Stimulated activated naive CD8-positive, alpha-beta T cell treated with anti-CD3 and anti-CD28 coated beads, Interleukin-15, amount 100 ng/mL, for 72 hours (primary cell): ENCODE measurements at regions not wholly inside any gene's neighbourhood (a gene's known extent, or its start where the extent isn't known, plus 50 kb on each side); places are given as distances from the start of the nearest gene placed in this dataset.
A peak's percentile ranks its signal among the peaks of the same experiment; 100 is the strongest.
"Not testable (repeated sequence)": the region's sequence is repeated elsewhere in the genome, so short reads cannot be mapped to it uniquely, and the experiment has no call there.

Experiments used
- ATAC-seq: fragments of 150-1000 bp; cut with Tn5 transposase; 2 replicates; pipeline ENCODE4 v1.10.0; 2021; ENCODE audit warnings: mild to moderate bottlenecking, moderate library complexity
- DNase-seq, 2 donors: peaks; one replicate each; pipeline ENCODE4 v3.0.0; 2021 to 2022
- H3K27ac Mint-ChIP-seq, 2 donors: one replicate each; pipeline ENCODE4 v1.8.0; 2022; ENCODE audit warnings: mild to moderate bottlenecking in 2 of 2, mixed read lengths in 2 of 2, moderate library complexity in 2 of 2
- H3K27me3 Mint-ChIP-seq: one replicate; pipeline ENCODE4 v1.8.0; 2022; ENCODE audit warnings: mixed read lengths
- H3K4me1 Mint-ChIP-seq: one replicate; pipeline ENCODE4 v1.8.0; 2022; ENCODE audit warnings: mild to moderate bottlenecking, mixed read lengths
- H3K4me3 Mint-ChIP-seq, 2 donors: one replicate each; pipeline ENCODE4 v1.8.0; 2022; ENCODE audit warnings: mild to moderate bottlenecking in 2 of 2, mixed read lengths in 2 of 2, moderate library complexity in 1 of 2
- H3K9me3 Mint-ChIP-seq, 2 donors: one replicate each; pipeline ENCODE4 v1.8.0; 2022; ENCODE audit warnings: mixed read lengths in 2 of 2

DNA sequence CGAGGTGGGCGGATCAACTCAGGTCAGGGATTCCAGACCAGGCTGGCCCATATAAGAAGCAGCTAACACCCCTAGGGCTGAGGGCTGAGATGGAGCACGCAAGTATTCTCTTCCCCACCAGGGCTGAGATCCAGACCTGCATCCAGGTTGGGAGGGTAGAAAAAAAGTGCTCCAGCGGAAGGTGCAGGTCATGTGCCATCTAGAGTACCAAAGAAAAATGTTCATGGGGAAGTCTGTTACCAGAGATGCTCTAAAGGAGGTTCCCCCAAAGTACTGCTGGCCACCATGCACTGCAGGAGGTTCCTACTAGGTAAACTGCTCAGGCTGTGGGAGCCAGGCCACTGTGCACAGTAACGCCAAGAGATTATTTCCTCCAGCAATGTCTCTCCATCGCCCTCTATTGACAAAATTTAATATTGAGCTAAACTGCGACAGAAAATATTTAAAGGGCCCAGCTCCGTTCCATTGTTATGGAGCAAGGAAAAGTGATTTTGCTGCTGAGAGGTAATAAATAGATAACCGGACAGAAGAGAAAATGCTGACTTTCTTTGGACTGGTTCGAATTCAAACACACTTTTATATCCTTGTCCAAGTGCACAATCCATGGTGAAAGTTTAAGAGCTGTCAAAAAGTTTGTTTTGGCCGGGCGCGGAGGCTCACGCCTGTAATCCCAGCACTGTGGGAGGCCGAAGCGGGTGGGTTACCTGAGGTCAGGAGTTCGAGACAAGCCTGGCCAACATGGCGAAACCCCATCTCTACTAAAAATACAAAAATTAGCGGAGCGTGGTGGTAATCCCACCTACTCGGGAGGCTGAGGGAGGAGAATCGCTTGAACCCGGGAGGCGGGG lies 159.9 kb downstream of the OR2B2 start:
- H3K4me3 Mint-ChIP-seq: peak overlapping the region; percentile 92 to 97
- ATAC-seq (peak; percentile 59), DNase-seq (peak; percentile 57 to 66)
- H3K9me3 Mint-ChIP-seq: no peaks in the 10 kb centered on the region
- peaks cover 54% of the 10 kb centered on the region for H3K4me1 Mint-ChIP-seq
- peak overlapping the region; percentile 99 for H3K27ac Mint-ChIP-seq
- H3K27me3 Mint-ChIP-seq: peaks cover 16% of the 10 kb centered on the region

DNA sequence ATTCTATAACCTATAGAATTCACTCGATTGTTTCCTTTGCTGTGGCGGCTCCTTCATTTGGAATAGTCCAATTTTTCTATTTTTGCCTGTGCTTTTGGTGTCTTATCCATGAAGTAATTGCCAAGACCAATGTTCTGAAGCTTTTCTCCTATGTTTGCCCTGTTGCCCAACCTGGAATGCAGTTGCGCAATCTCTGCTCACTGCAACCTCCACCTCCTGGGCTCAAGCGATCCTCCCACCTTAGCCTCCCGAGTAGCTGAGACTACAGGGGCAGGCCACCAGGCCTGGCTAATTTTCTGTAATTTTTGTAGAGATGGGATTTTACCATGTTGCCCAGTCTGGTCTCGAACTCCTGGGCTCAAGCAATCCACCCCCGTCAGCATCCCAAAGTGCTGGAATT lies 163.5 kb downstream of the OR2B2 start:
- H3K27ac Mint-ChIP-seq: no peak overlapping the region
- DNase-seq (no peak), ATAC-seq (no peak)
- no peaks in the 10 kb centered on the region for H3K9me3 Mint-ChIP-seq
- peaks cover 42% of the 10 kb centered on the region for H3K4me1 Mint-ChIP-seq
- H3K4me3 Mint-ChIP-seq: no peak overlapping the region
- H3K27me3 Mint-ChIP-seq: peaks cover 39% of the 10 kb centered on the region

DNA sequence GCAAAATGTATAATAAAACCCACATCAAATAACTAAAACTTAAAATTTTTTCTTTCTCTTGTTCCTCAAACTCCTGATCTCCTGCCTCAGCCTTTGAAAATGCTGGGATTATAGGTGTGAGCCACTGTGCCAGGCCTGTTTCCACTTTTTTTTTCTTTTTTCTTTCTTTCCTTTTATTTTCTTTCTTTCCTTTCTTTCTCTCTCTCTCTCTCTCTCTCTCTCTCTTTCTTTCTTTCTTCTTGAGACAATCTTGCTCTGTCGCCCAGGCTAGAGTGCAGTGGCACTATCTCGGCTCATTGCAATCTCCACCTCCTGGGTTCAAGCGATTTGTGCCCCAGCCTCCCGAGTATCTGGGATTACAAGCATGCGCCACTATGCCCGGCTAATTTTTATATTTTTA lies 164.6 kb downstream of the OR2B2 start:
- Mint-ChIP-seq H3K4me3 (no peak overlapping the region), H3K9me3 (no peaks in the 10 kb centered on the region), H3K27ac (no peak overlapping the region), H3K27me3 (peaks cover 49% of the 10 kb centered on the region), H3K4me1 (peaks cover 45% of the 10 kb centered on the region)
- DNase-seq (no peak), ATAC-seq (no peak)

DNA sequence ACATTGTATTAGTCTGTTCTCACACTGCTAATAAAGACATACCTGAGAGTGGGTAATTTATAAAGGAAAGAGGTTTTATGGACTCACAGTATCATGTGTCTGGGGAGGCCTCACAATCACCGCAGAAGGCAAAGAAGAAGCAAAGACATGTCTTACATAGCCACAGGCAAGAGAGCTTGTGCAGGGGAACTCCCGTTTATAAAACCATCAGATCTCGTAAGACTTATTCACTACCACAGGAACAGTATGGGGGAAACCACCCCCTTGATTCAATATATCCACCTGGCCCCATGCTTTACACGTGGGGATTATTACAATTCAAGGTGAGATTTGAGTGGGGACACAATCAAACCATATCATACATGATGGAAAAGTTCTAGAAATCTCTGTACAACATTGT lies 165.3 kb downstream of the OR2B2 start:
- not testable (repeated sequence) for DNase-seq, H3K9me3 Mint-ChIP-seq, H3K27ac Mint-ChIP-seq, H3K4me3 Mint-ChIP-seq
- Mint-ChIP-seq H3K27me3 (peaks cover 50% of the 10 kb centered on the region), H3K4me1 (peaks cover 38% of the 10 kb centered on the region)
- peak; percentile 78 for ATAC-seq

DNA sequence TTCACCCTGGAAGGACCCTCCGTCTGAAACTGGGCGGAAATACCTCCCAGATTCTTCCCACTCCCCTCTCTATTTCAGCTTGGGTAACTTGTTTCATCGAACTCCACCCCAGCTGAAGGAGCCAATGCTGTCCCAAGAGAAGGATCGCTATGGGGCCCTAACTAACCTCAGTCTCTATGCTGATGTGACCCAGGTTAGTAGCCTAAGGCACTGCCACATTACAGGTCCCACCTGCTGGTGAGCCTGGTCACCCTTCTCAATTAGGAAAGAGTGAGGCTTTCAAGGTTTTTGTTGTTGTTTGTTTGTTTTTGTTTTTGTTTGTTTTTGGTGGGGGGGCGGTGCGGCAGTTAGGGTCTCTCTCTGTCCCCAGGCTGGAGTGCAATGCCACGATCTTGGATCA lies 168.4 kb downstream of the OR2B2 start:
- Mint-ChIP-seq H3K27ac (no peak overlapping the region), H3K4me3 (no peak overlapping the region), H3K27me3 (peaks cover 53% of the 10 kb centered on the region), H3K9me3 (no peaks in the 10 kb centered on the region), H3K4me1 (peaks cover 32% of the 10 kb centered on the region)
- DNase-seq: no peak
- no peak for ATAC-seq

DNA sequence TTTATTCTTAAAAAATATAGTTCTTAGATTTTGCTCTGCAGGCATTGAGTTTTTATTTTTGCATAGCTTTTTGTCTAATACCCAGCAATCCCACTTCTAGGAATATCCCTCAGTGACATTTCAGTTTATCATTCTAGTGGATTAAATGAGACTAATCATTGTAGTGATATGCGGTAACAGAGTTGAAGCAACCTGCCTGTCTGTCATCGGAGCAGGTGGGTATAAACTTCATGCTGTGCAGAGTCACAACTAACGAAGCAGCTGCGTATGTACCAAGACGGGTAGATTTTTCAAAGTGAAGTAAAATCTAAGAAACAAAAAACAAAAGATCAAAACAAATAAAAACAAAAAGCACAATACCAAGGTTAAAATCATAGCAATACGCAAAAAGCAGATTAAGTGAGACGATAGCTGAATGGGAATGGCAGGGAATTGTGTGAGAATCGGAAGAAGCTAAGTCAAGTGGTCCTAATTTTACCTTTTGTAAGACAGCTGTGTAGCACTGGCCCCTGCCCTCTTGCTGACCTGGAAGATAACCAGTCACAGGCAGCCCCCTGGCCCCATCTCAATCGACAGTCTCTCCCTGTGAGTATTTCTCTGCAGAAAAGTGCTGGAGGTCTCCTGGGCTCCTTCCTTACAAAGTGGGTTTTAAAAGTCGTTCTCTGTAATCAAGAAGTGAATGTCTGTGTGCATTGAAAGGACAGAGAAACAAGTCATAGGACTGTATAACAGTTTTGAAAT lies 169.2 kb downstream of the OR2B2 start:
- Mint-ChIP-seq H3K27ac (no peak overlapping the region), H3K4me3 (no peak overlapping the region), H3K27me3 (peaks cover 49% of the 10 kb centered on the region)

DNA sequence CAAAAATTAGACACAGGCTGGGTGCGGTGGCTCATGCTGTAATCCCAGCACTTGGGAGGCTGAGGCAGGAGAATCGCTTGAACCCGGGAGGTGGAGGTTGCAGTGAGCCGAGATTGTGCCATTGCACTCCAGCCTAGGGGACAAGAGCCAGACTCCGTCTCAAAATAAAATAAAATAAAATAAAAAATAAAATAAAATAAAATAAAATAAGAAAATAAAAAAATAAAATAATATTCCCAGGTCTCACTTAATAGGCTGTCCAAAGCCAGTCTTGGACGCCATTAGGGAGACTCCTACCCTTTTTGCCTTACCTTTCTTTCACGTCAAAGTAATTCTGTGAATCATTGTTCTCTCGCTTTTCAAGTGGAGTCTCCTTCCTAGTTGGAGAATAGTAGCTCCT lies 172.3 kb downstream of the OR2B2 start:
- not testable (repeated sequence) for H3K27ac Mint-ChIP-seq, H3K4me3 Mint-ChIP-seq, ATAC-seq

More for the DNA sequence above, 169.2 kb downstream of the OR2B2 start:
- Mint-ChIP-seq H3K4me1 (peaks cover 40% of the 10 kb centered on the region), H3K9me3 (no peaks in the 10 kb centered on the region)
- ATAC-seq (no peak), DNase-seq (no peak)

DNA sequence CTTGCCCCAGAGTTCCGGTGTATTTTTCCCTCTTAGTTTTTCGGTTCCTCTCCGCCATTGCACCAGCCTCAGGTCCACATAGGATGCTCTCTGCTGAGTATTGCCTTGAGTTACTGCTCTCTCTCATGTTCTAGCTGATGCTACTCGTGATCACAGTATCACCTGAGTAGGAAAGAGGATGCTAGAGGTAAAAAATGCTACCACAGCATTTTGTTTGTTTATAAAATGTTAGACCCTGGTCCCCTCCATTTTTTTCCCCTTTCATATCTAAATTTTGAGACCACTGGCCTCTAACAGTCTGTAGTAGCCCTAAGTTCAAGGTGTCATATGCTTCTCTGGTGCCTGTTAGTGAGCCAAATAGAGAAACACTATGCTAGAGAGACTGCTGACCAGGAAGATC lies 175.5 kb downstream of the OR2B2 start:
- Mint-ChIP-seq H3K4me1 (peaks cover 14% of the 10 kb centered on the region), H3K27me3 (peaks cover 37% of the 10 kb centered on the region), H3K4me3 (no peak overlapping the region), H3K9me3 (peaks cover 0 to 5% of the 10 kb centered on the region in 2 donors), H3K27ac (no peak overlapping the region)
- no peak for ATAC-seq
- DNase-seq: no peak

More for the DNA sequence above, 172.3 kb downstream of the OR2B2 start:
- not testable (repeated sequence) for H3K9me3 Mint-ChIP-seq, DNase-seq
- peaks cover 30% of the 10 kb centered on the region for H3K4me1 Mint-ChIP-seq
- H3K27me3 Mint-ChIP-seq: peaks cover 53% of the 10 kb centered on the region

DNA sequence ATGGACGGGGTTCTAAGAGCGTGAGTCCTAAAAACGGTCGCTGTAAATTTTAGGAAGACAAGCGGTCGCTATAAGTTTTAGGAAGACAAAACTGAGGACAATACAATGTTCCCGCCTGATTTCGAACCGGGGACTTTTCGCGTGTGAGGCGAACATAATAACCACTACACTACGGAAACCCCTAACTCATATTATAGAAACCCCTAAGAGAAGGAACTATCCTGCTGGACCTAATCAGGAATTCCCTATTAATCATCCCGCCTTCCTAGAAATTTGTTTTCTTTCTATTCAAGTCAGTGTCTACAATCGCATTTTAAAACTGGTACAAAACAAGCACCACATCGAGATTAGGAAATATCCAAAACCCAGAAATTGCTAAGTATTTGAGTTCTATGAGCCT lies 183.8 kb downstream of the OR2B2 start:
- DNase-seq (no peak), ATAC-seq (no peak)
- no peaks in the 10 kb centered on the region for H3K4me1 Mint-ChIP-seq
- peaks cover 58% of the 10 kb centered on the region for H3K27me3 Mint-ChIP-seq
- no peak overlapping the region for H3K4me3 Mint-ChIP-seq
- H3K9me3 Mint-ChIP-seq: no peaks in the 10 kb centered on the region
- no peak overlapping the region for H3K27ac Mint-ChIP-seq

DNA sequence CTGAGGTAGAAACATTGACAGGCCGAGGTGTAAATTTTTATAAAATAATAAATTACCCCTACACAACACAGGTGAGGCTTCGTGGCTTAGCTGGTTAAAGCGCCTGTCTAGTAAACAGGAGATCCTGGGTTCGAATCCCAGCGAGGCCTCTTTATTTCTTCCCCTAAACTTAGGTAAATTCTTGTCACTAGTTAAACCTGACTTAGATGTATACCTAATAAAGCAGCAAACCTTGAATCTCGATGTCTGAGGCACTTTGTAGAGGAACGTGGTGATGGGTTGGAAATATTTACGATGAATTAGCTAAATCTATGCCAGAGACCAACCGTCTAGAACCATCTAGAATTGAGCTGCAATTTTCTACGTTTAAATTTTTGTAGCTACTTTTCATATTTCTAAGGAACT lies 185.6 kb downstream of the OR2B2 start:
- Mint-ChIP-seq H3K4me3 (no peak overlapping the region), H3K4me1 (no peaks in the 10 kb centered on the region), H3K9me3 (no peaks in the 10 kb centered on the region), H3K27me3 (peaks cover 68% of the 10 kb centered on the region), H3K27ac (no peak overlapping the region)
- DNase-seq (no peak), ATAC-seq (peak; percentile 37)

DNA sequence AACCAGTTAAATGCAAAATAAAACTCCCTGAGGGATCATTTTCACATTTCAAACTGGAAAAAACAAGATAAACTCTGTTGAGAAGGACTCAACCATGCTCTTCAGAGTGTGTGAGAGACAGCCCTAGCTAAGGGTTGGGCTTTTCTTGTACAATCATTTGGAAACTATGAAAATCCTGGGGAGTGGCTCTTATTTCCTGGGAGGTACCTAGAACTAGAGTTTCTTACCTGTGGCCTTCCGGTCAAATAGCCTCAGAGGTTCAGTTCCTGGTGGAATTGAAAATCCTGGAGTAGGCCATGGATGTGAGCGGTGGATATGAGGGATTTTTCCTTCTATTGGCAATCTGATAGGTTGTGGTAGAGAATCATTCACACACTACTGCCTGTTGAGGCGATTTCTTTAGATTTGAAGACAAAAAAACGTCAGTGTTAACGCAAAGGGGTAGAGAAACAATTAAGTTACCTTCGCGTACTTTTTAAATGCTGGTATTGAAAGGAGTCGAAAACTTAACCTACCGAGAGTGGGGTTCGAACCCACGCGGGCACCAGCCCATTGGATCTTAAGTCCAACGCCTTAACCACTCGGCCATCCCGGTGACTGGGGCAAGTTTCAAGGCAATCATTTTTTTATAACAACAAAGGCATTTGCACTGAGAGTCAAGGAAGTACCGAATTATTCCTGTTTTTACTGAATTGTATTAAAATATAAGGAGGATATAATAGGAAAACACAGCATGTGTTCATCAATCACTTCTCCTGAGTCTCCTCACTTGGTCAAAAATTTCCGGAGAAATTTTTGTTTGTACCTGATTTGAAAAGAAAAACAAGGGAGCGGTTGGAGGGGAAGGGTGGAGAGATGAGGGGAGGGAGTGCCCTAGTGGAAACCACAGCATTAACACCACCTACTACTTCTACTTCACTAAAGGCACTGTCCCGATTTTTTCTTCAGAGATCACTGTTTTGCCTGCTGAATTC lies 191.3 kb downstream of the OR2B2 start:
- Mint-ChIP-seq H3K27ac (no peak overlapping the region), H3K4me3 (peak overlapping the region; percentile 33 to 48), H3K27me3 (peaks cover 30% of the 10 kb centered on the region), H3K4me1 (peaks cover 23% of the 10 kb centered on the region), H3K9me3 (no peaks in the 10 kb centered on the region)
- DNase-seq: peak in 1 of 2 donors; percentile 28
- no peak for ATAC-seq

DNA sequence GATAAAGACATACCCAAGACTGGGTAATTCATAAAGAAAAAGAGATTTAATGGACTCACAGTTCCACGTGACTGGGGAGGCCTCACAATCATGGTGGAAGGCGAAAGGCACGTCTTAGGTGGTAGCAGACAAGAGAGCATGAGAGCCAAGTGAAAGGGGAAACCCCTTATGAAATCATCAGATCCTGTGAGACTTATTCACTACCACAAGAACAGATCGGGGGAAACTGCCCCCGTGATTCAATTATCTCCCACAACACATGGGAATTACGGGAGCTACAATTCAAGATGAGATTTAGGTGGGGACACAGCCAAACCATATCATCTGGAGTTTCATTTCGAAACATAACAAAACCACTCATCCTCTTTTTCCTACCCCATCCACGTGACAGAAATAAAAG lies 193.2 kb downstream of the OR2B2 start:
- H3K27ac Mint-ChIP-seq, H3K9me3 Mint-ChIP-seq: not testable (repeated sequence)
- peak overlapping the region in 1 of 2 donors; percentile 46 for H3K4me3 Mint-ChIP-seq
- ATAC-seq: peak; percentile 77
- peaks cover 23% of the 10 kb centered on the region for H3K4me1 Mint-ChIP-seq
- H3K27me3 Mint-ChIP-seq: peaks cover 29% of the 10 kb centered on the region
- DNase-seq: peak in 1 of 2 donors; percentile 20

DNA sequence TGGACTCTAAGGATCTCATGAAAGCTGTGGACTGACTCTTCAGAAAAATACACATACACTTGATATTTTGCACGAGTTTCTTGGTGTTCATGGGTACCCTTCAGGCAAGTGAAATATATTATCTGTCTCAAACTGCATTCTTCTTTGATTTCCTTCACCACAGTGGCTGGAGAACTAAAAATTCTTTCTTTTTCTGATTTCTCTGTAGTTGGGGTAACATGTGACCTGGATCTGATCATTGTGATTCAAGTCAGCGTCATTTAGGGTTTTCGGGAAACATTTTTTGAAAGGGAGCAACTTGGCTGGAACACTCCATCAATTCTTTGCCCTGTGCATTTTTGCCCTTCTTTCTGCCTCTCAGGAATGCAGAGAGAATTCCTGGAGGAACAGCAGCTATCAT lies 205.8 kb downstream of the OR2B2 start:
- DNase-seq: no peak
- no peaks in the 10 kb centered on the region for H3K9me3 Mint-ChIP-seq
- no peaks in the 10 kb centered on the region for H3K4me1 Mint-ChIP-seq
- ATAC-seq: no peak
- no peaks in the 10 kb centered on the region for H3K27me3 Mint-ChIP-seq
- H3K27ac Mint-ChIP-seq: no peak overlapping the region
- no peak overlapping the region for H3K4me3 Mint-ChIP-seq

DNA sequence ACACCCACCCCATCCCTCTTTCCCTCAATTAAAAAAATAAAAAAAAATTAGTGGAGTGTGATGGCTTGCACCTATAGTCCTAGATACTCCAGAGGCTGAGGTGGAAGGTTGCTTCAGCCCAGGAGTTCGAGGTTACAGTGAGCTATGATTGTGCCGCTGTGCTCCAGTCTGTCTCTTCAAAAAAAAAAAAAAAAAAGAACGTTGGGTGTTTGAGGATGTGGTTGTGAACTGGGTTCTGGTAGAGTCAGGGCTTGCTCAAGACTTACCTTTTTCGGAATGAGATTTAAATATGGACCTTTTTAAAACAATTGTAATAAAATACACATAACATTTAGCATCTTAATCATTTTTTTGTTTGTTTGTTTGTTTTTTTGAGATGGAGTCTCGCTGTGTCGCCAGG lies 211.9 kb downstream of the OR2B2 start:
- no peaks in the 10 kb centered on the region for H3K27me3 Mint-ChIP-seq
- peaks cover 0 to 5% of the 10 kb centered on the region in 2 donors for H3K9me3 Mint-ChIP-seq
- H3K4me1 Mint-ChIP-seq: peaks cover 30% of the 10 kb centered on the region
- DNase-seq (no peak), ATAC-seq (no peak)
- no peak overlapping the region for H3K4me3 Mint-ChIP-seq
- peak overlapping the region in 1 of 2 donors; percentile 25 for H3K27ac Mint-ChIP-seq

DNA sequence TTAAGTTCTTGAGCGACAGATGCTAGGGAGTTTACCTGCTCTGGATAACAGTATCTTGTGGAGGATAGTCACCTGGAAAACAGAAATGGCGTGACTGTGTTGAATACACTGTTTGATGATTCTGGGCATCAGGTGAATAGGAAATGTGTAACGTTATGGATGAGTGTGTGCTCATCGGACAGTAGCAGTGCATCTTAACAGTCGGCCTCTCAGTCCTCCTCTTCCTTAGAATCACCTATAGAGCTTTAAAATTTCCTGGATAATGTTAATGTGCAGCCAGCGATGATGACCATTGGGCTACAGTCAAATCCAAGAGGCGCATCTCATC lies 217.7 kb downstream of the OR2B2 start:
- peaks cover 9% of the 10 kb centered on the region for H3K27me3 Mint-ChIP-seq
- H3K4me3 Mint-ChIP-seq: peak overlapping the region; percentile 98

More for the DNA sequence above, 217.7 kb downstream of the OR2B2 start:
- DNase-seq (no peak), ATAC-seq (no peak)
- H3K9me3 Mint-ChIP-seq: peaks cover 0 to 5% of the 10 kb centered on the region in 2 donors
- peak overlapping the region in 1 of 2 donors; percentile 93 for H3K27ac Mint-ChIP-seq
- H3K4me1 Mint-ChIP-seq: peaks cover 36% of the 10 kb centered on the region
